Upper lobe of left lung (tissue), 4 donors: ENCODE measurements at regions not wholly inside any gene's neighbourhood (a gene's known extent, or its start where the extent isn't known, plus 50 kb on each side); places are given as distances from the start of the nearest gene placed in this dataset.

Experiments
- CTCF ChIP-seq, 6 experiments: fragments of 450-650 bp in 4 of 6; fragments of 200-600 bp in 2 of 6; sonication (generic) in 2 of 6; IDR thresholded peaks; one replicate each; pipeline ENCODE4 v1.5.1; 2016 to 2019; ENCODE audit warnings: antibody characterized with exemption in 6 of 6
- EP300 ChIP-seq, 4 donors: sonication (generic); formaldehyde crosslinking; IDR thresholded peaks; one replicate each; pipeline ENCODE4 v1.5.1; 2017; ENCODE audit warnings: antibody characterized with exemption in 4 of 4, control low read depth in 2 of 4
- POLR2A ChIP-seq, 4 donors: fragments of 450-650 bp; IDR thresholded peaks; one replicate each; pipeline ENCODE4 v1.5.1; 2016 to 2017; ENCODE audit warnings: antibody characterized with exemption in 4 of 4, mild to moderate bottlenecking in 2 of 4
- POLR2AphosphoS5 ChIP-seq, 2 donors: sonication (generic); formaldehyde crosslinking; IDR thresholded peaks; one replicate each; pipeline ENCODE4 v1.5.1; 2017; ENCODE audit warnings: antibody characterized with exemption in 2 of 2

GRCh38 chr13:112220296-112220875 is 153.4 kb downstream of the SOX1 start:
- TF ChIP-seq CTCF (IDR thresholded peaks at IDR 0.05) = no peak
- TF ChIP-seq EP300 (IDR thresholded peaks at IDR 0.05) = no peak
- no peak for TF ChIP-seq POLR2A (IDR thresholded peaks at IDR 0.05)
- no peak for TF ChIP-seq POLR2AphosphoS5 (IDR thresholded peaks at IDR 0.05)
